Endodermal cell (in vitro differentiated cells): ENCODE measurements at regions not wholly inside any gene's neighbourhood (a gene's known extent, or its start where the extent isn't known, plus 50 kb on each side); places are given as distances from the start of the nearest gene placed in this dataset.

Experiments used
- DNase-seq: peaks from one replicate; pipeline ENCODE4 v3.0.0-alpha.2; 2017
- H3K27ac ChIP-seq: 2 replicates; pipeline ENCODE4 v1.5.1; 2013; ENCODE audit warnings: mild to moderate bottlenecking, low read depth, low read length, moderate library complexity
- H3K27me3 ChIP-seq: 2 replicates; pipeline ENCODE4 v1.6.1; 2013; ENCODE audit warnings: mild to moderate bottlenecking, low read length, moderate library complexity; ENCODE audit not compliant: insufficient read depth, control insufficient read depth, poor library complexity, severe bottlenecking
- H3K36me3 ChIP-seq: 2 replicates; pipeline ENCODE4 v1.7.0; 2013; ENCODE audit warnings: mild to moderate bottlenecking, low read length, moderate library complexity; ENCODE audit not compliant: control insufficient read depth, insufficient read depth
- H3K4me1 ChIP-seq: one replicate; pipeline ENCODE4 v1.7.0; 2013; ENCODE audit warnings: low read length; ENCODE audit not compliant: control insufficient read depth, insufficient read depth
- H3K4me3 ChIP-seq: 2 replicates; pipeline ENCODE4 v1.5.1; 2013; ENCODE audit warnings: mild to moderate bottlenecking, low read length, moderate library complexity
- H3K9ac ChIP-seq: 2 replicates; pipeline ENCODE4 v1.6.1; 2013; ENCODE audit warnings: mild to moderate bottlenecking, low read length, moderate library complexity; ENCODE audit not compliant: poor library complexity, severe bottlenecking; ENCODE audit errors: extremely low read depth
- H3K9me3 ChIP-seq: 2 replicates; pipeline ENCODE4 v1.6.1; 2013; ENCODE audit warnings: mild to moderate bottlenecking, low read length, moderate library complexity; ENCODE audit not compliant: control insufficient read depth
- H3K27ac Mint-ChIP-seq: 2 replicates; pipeline ENCODE4 v1.8.0; 2020; ENCODE audit warnings: mixed read lengths
- H3K27me3 Mint-ChIP-seq: 2 replicates; pipeline ENCODE4 v1.8.0; 2021; ENCODE audit warnings: mild to moderate bottlenecking, mixed read lengths; ENCODE audit not compliant: insufficient read depth
- H3K36me3 Mint-ChIP-seq: 2 replicates; pipeline ENCODE4 v1.8.0; 2020; ENCODE audit warnings: low read depth, mixed read lengths
- H3K4me1 Mint-ChIP-seq: 2 replicates; pipeline ENCODE4 v1.8.0; 2020; ENCODE audit warnings: mixed read lengths
- H3K4me3 Mint-ChIP-seq: 2 replicates; pipeline ENCODE4 v1.8.0; 2020; ENCODE audit warnings: mild to moderate bottlenecking, moderate library complexity, mixed read lengths
- H3K9me3 Mint-ChIP-seq: 2 replicates; pipeline ENCODE4 v1.8.0; 2020; ENCODE audit warnings: mild to moderate bottlenecking, mixed read lengths
- CTCF ChIP-seq: fragments of 200-600 bp; sonication (generic); conservative IDR thresholded peaks from 2 replicates; pipeline ENCODE4 v1.5.0; 2021; ENCODE audit warnings: antibody characterized with exemption, mild to moderate bottlenecking
- WGBS, 2 experiments: methylation state at CpG; one replicate each; pipeline versions ENCODE4 v1.1.5 to v1.1.7; 2013; ENCODE audit warnings: missing lambda C conversion rate in 2 of 2, mixed read lengths in 1 of 2; ENCODE audit not compliant: insufficient coverage in 1 of 2, insufficient read length in 1 of 2; 5-methylcytosine and 5-hydroxymethylcytosine counted together

- no peaks in the 10 kb centered on the region for H3K9me3 Mint-ChIP-seq
- peaks cover 2% of the 10 kb centered on the region for H3K36me3 Mint-ChIP-seq
- no peaks in the 10 kb centered on the region for H3K9me3 ChIP-seq
- no peak overlapping the region for H3K4me3 ChIP-seq
- peaks cover 18% of the 10 kb centered on the region for H3K27me3 Mint-ChIP-seq
- no peak overlapping the region for H3K27ac Mint-ChIP-seq
- no peaks in the 10 kb centered on the region for H3K36me3 ChIP-seq
- H3K9ac ChIP-seq: no peak overlapping the region
- no peak for DNase-seq
- H3K4me1 ChIP-seq: no peaks in the 10 kb centered on the region
- no peak overlapping the region for H3K4me3 Mint-ChIP-seq
- H3K27ac ChIP-seq: no peak overlapping the region
- H3K4me1 Mint-ChIP-seq: peaks cover 16% of the 10 kb centered on the region
- no peaks in the 10 kb centered on the region for H3K27me3 ChIP-seq
- TF ChIP-seq CTCF: no peak
- 85 to 94% methylated on average over 3 to 4 of the region's 4 CpGs for WGBS, 2 experiments
These were observed 389.5 kb downstream of the MTX2 start for GRCh38 chr2:176658708-176659107.

DNA sequence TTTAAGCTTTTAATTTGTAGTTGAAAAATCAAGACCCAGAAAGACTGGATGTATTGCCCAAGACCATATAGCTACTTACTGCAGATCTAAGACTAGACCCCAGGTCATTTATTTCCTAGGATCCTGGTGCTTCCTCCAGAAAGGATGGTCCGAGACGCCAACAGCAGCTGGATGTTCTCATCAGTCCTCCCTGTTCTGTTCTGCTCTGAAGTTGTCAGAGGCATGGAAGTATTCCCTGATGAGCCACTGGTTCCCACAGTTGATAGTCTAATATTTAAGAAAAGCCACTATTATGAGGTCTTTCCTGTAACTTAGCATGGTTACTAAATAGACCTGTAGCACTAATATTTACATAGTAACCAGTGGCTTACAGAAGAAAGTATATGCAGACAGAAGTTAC lies 393.5 kb downstream of the MTX2 start:
- Histone ChIP-seq H3K9ac (no peak overlapping the region), H3K36me3 (no peaks in the 10 kb centered on the region), H3K4me1 (no peaks in the 10 kb centered on the region), H3K4me3 (no peak overlapping the region), H3K9me3 (no peaks in the 10 kb centered on the region), H3K27ac (no peak overlapping the region), H3K27me3 (no peaks in the 10 kb centered on the region)
- no peak for DNase-seq
- TF ChIP-seq CTCF: no peak
- H3K4me3 Mint-ChIP-seq: no peak overlapping the region
- no peak overlapping the region for H3K27ac Mint-ChIP-seq
- peaks cover 11% of the 10 kb centered on the region for H3K4me1 Mint-ChIP-seq
- no peaks in the 10 kb centered on the region for H3K9me3 Mint-ChIP-seq
- WGBS, 2 experiments: 92% methylated on average over 2 of the region's 2 CpGs; no CpG with 5 or more reads in 1 of the 2 experiments
- H3K27me3 Mint-ChIP-seq: peaks cover 18% of the 10 kb centered on the region
- H3K36me3 Mint-ChIP-seq: peaks cover 2% of the 10 kb centered on the region

- Mint-ChIP-seq H3K4me3 (no peak overlapping the region), H3K27me3 (peaks cover 18% of the 10 kb centered on the region), H3K4me1 (peaks cover 14% of the 10 kb centered on the region), H3K27ac (no peak overlapping the region), H3K9me3 (no peaks in the 10 kb centered on the region), H3K36me3 (peaks cover 2% of the 10 kb centered on the region)
- Histone ChIP-seq H3K27me3 (no peaks in the 10 kb centered on the region), H3K9me3 (no peaks in the 10 kb centered on the region), H3K27ac (no peak overlapping the region), H3K9ac (no peak overlapping the region), H3K36me3 (no peaks in the 10 kb centered on the region), H3K4me1 (no peaks in the 10 kb centered on the region), H3K4me3 (no peak overlapping the region)
- TF ChIP-seq CTCF: no peak
- DNase-seq: no peak
- 72 to 89% methylated on average over 3 to 4 of the region's 4 CpGs for WGBS, 2 experiments
These were observed 395.2 kb downstream of the MTX2 start for GRCh38 chr2:176664478-176664877.
